Osteoblast (primary cell): ENCODE measurements at regions not wholly inside any gene's neighbourhood (a gene's known extent, or its start where the extent isn't known, plus 50 kb on each side); places are given as distances from the start of the nearest gene placed in this dataset.

Experiments
- DNase-seq: peaks from one replicate; pipeline ENCODE4 v3.0.0; 2011; ENCODE audit warnings: low spot score, mixed read lengths; ENCODE audit not compliant: insufficient read length; ENCODE audit errors: missing footprints
- H2AFZ ChIP-seq: 2 replicates; pipeline ENCODE4 v1.6.0; 2011; ENCODE audit warnings: mild to moderate bottlenecking, low read length
- H3K27ac ChIP-seq: 2 replicates; pipeline ENCODE4 v1.5.1; 2011; ENCODE audit warnings: mild to moderate bottlenecking, low read depth, low read length, moderate library complexity
- H3K27me3 ChIP-seq: 2 replicates; pipeline ENCODE4 v1.6.0; 2012; ENCODE audit warnings: mild to moderate bottlenecking, control low read depth, inconsistent platforms, low read length, moderate library complexity; ENCODE audit not compliant: insufficient read depth
- H3K36me3 ChIP-seq: 2 replicates; pipeline ENCODE4 v1.5.1; 2011; ENCODE audit warnings: mild to moderate bottlenecking, low read length, control low read depth, moderate library complexity; ENCODE audit not compliant: insufficient read depth
- H3K4me1 ChIP-seq: 2 replicates; pipeline ENCODE4 v1.5.1; 2011; ENCODE audit warnings: mild to moderate bottlenecking, low read length, control low read depth, moderate library complexity; ENCODE audit not compliant: insufficient read depth
- H3K4me2 ChIP-seq: 2 replicates; pipeline ENCODE4 v1.6.0; 2011; ENCODE audit warnings: mild to moderate bottlenecking, low read length; ENCODE audit not compliant: insufficient read depth
- H3K4me3 ChIP-seq: fragments of 200-600 bp; sonication (generic); 3 replicates; pipeline ENCODE4 v1.5.1; 2012; ENCODE audit warnings: mild to moderate bottlenecking, low read length, inconsistent platforms; ENCODE audit not compliant: insufficient read depth
- H3K79me2 ChIP-seq: 2 replicates; pipeline ENCODE4 v1.6.0; 2012; ENCODE audit warnings: mild to moderate bottlenecking, low read length, control low read depth, inconsistent platforms; ENCODE audit not compliant: insufficient read depth
- H3K9me3 ChIP-seq: 2 replicates; pipeline ENCODE4 v1.5.1; 2011; ENCODE audit warnings: low read depth, low read length, control low read depth
- H4K20me1 ChIP-seq: 2 replicates; pipeline ENCODE4 v1.6.0; 2012; ENCODE audit warnings: mild to moderate bottlenecking, low read length, control low read depth; ENCODE audit not compliant: insufficient read depth
- CTCF ChIP-seq: IDR thresholded peaks from 2 replicates; pipeline ENCODE4 v1.5.1; 2011; ENCODE audit warnings: mild to moderate bottlenecking, low read depth, low read length, moderate library complexity; ENCODE audit errors: extremely low read depth

- H2AFZ ChIP-seq = no peak overlapping the region
- no peak for DNase-seq
Measured at GRCh38 chr9:38277601-38278200, 114.8 kb upstream of the ALDH1B1 start.

GRCh38 chr9:38276771-38277439 is 115.6 kb upstream of the ALDH1B1 start:
- H3K4me2 ChIP-seq = no peak overlapping the region
- H3K9me3 ChIP-seq = no peaks in the 10 kb centered on the region
- H3K27ac ChIP-seq = no peak overlapping the region
- no peaks in the 10 kb centered on the region for H3K4me1 ChIP-seq
- no peak overlapping the region for H3K4me3 ChIP-seq
- TF ChIP-seq CTCF = no peak
- peaks cover 16% of the 10 kb centered on the region for H3K27me3 ChIP-seq
- H3K36me3 ChIP-seq = no peaks in the 10 kb centered on the region
- no peak for DNase-seq
- no peak overlapping the region for H2AFZ ChIP-seq
- H4K20me1 ChIP-seq = no peaks in the 10 kb centered on the region
- H3K79me2 ChIP-seq = no peaks in the 10 kb centered on the region

More at GRCh38 chr9:38277601-38278200, 114.8 kb upstream of the ALDH1B1 start:
- no peak overlapping the region for H3K4me2 ChIP-seq
- no peaks in the 10 kb centered on the region for H3K4me1 ChIP-seq
- no peak overlapping the region for H3K27ac ChIP-seq
- H3K27me3 ChIP-seq = peaks cover 16% of the 10 kb centered on the region
- H3K79me2 ChIP-seq = no peaks in the 10 kb centered on the region
- H3K4me3 ChIP-seq = no peak overlapping the region
- TF ChIP-seq CTCF = no peak
- no peaks in the 10 kb centered on the region for H3K36me3 ChIP-seq
- H3K9me3 ChIP-seq = no peaks in the 10 kb centered on the region
- no peaks in the 10 kb centered on the region for H4K20me1 ChIP-seq

- no peak overlapping the region for H3K4me3 ChIP-seq
- TF ChIP-seq CTCF = no peak
- H3K36me3 ChIP-seq = no peaks in the 10 kb centered on the region
- H3K4me1 ChIP-seq = no peaks in the 10 kb centered on the region
- H3K4me2 ChIP-seq = no peak overlapping the region
- peaks cover 10% of the 10 kb centered on the region for H3K27me3 ChIP-seq
- H3K9me3 ChIP-seq = no peaks in the 10 kb centered on the region
- H3K79me2 ChIP-seq = no peaks in the 10 kb centered on the region
- no peaks in the 10 kb centered on the region for H4K20me1 ChIP-seq
- H3K27ac ChIP-seq = no peak overlapping the region
- no peak for DNase-seq
- no peak overlapping the region for H2AFZ ChIP-seq
Measured at GRCh38 chr9:38274800-38275199, 117.7 kb upstream of the ALDH1B1 start.

GRCh38 chr9:38272710-38273109 is 119.8 kb upstream of the ALDH1B1 start:
- Histone ChIP-seq H3K4me3 (no peak overlapping the region), H3K79me2 (no peaks in the 10 kb centered on the region), H3K4me1 (no peaks in the 10 kb centered on the region), H4K20me1 (no peaks in the 10 kb centered on the region), H3K9me3 (no peaks in the 10 kb centered on the region), H3K27me3 (peaks cover 12% of the 10 kb centered on the region), H3K27ac (no peak overlapping the region), H2AFZ (no peak overlapping the region), H3K4me2 (no peak overlapping the region), H3K36me3 (no peaks in the 10 kb centered on the region)
- no peak for TF ChIP-seq CTCF
- no peak for DNase-seq
